C4-2B (cell line): ENCODE measurements at regions not wholly inside any gene's neighbourhood (a gene's known extent, or its start where the extent isn't known, plus 50 kb on each side); places are given as distances from the start of the nearest gene placed in this dataset.

Experiments used
- CTCF ChIP-seq: fragments of 450-650 bp; conservative IDR thresholded peaks from 2 replicates; pipeline ENCODE4 v1.5.1; 2017; ENCODE audit warnings: mild to moderate bottlenecking
- ZFX ChIP-seq: fragments of 450-650 bp; IDR thresholded peaks from 2 replicates; pipeline ENCODE4 v1.6.1; 2017

DNA sequence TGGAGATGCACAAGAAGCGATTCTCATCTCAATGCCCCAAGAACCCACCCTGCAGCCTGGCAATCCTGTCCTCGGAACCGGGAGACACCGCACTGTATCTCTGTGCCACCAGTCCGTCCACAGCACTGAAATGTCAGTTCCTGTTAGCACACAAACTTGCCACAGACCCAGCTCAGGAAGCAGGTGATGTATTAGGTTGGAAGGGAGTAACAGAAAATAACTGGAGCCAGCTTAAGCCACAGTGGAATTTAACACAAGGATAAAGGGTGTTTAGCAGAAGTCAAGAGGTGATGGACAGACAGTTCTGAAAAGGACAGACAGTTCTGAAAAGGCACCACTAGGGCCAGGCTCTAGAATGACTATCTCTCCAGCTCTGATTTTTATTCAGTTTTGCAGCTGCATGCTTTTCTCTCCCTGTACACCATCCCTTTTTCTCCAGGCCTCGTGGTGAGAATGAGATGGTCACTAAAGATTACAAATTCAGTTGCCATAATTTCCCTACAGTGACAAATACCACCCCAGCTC, 114.4 kb downstream of the ANKRD18B start:
- no peak for TF ChIP-seq CTCF
- TF ChIP-seq ZFX = no peak
